GM12801 (cell line): ENCODE measurements at regions not wholly inside any gene's neighbourhood (a gene's known extent, or its start where the extent isn't known, plus 50 kb on each side); places are given as distances from the start of the nearest gene placed in this dataset.

Experiments
- CTCF ChIP-seq: IDR thresholded peaks from one replicate; pipeline ENCODE4 v1.5.1; 2011; ENCODE audit warnings: control low read depth; ENCODE audit not compliant: insufficient read length; ENCODE audit errors: extremely low read depth

DNA sequence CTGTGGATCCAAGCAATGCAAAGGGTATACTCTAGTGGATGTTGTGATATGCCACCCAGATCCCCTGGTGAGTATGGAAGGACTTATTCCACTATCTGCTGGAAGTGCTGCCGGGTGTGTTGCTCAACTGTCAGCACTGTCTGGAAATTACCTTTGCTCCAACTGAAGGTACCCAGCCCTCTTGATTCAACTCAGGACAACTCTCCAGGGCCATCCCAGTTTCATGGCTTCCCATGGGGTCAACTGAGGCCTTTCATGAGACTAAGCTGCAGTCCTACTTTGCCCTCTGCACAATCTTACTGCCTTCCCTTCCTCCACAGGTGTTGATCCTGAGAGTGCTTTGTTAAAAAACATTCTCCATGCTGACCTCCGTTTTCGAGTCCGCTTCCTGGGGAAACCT is 99.8 kb downstream of the SPRY1 start:
- no peak for TF ChIP-seq CTCF

GRCh38 chr4:123497340-123497739 is 100.7 kb downstream of the SPRY1 start:
- no peak for TF ChIP-seq CTCF

DNA sequence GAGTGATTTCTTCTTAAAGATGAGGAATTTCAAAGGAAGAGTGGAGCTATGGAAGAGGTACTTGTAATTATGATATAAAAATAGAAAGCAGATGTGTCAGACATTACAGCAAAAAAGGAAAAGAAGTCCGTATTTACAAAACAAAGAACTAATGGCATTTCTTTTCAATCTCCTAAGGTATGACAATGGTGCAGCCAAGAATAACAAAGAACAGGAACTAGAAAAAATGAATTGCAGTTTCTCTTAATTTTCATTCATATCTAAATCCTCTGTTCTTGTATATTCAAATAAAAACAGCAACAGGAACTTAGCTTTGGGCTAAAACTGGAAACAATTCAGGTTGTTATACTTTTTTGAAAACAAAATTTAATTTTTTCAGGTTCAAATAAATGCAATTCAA is 105.1 kb downstream of the SPRY1 start:
- no peak for TF ChIP-seq CTCF

DNA sequence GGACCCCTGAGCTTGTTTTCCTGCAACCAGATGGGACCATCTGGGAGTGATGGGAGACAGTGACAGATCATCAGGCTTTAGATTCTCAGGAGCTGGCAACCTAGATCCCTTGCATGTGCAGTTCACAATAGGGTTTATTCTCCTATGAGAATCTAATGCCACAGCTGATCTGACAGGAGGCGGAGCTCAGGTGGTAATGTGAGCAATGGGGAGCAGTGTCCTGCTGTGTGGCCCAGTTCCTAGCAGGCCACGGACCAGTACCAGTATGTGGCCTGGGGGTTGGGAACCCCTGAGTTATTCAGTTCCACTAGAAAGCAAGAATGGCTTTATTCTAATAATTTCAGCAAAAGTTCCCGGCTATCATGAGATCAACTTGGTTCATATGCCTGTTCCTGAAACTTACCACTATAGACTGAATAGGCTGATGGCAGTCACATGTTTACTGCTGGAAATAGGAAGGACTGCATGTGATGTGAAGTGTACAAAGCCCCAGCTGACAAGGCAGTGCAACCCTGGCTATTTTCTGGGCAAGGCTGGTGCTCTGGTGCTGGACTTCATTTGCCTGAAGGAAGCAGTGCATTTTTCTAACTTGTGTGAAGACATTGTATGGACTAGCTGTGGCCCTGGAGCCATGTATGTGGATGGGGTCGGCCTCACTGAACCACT is 107.2 kb downstream of the SPRY1 start:
- no peak for TF ChIP-seq CTCF

DNA sequence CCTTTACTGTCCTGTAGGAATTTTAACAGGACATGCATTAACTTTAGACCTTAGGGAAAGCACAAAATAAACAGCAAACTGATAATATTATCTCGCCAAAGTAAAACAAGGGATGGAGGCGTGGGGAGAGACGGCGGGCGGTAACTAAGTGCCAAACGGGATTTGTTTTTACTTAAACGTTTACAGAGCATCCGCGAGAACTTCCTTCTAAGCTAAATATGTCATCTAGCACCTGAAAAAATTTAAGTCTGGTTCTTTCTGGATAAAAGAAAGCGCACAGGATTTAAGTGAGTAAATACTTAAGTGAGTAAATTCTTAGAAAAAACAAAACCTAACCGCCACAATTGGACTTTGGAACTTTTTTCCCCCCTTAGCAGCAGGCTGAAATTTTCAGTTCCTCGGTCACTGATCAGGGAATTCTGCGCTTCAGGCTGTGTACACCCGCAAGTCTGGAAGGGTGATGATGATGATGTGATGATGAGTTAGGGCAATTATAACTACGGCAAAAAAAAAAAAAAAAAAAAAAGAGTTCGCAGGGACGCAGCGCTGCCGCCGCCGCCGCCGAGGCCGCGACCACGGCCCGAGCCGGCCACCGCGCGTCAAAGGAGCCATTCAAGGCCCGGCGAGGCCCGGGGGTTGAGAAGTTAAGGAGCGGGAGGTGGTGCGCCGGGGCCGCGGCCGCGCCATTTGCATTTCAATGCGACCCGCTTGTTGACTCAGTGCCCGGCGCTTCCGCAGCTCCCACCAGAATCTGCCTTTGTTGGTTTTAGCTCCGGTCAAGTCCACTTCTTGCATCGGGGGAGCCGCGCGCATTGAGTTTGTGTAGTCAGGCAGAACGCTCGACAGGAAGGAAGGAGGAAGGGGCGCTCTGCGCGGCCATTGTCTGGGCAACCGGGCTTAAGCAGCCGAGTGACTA is 108.8 kb downstream of the SPRY1 start:
- TF ChIP-seq CTCF, result no peak

GRCh38 chr4:123506011-123506695 is 109.6 kb downstream of the SPRY1 start:
- no peak for TF ChIP-seq CTCF

GRCh38 chr4:123507376-123507775 is 110.8 kb downstream of the SPRY1 start:
- no peak for TF ChIP-seq CTCF
